ENCODE measurements at regions not wholly inside any gene's neighbourhood (a gene's known extent, or its start where the extent isn't known, plus 50 kb on each side); places are given as distances from the start of the nearest gene placed in this dataset.

DNA sequence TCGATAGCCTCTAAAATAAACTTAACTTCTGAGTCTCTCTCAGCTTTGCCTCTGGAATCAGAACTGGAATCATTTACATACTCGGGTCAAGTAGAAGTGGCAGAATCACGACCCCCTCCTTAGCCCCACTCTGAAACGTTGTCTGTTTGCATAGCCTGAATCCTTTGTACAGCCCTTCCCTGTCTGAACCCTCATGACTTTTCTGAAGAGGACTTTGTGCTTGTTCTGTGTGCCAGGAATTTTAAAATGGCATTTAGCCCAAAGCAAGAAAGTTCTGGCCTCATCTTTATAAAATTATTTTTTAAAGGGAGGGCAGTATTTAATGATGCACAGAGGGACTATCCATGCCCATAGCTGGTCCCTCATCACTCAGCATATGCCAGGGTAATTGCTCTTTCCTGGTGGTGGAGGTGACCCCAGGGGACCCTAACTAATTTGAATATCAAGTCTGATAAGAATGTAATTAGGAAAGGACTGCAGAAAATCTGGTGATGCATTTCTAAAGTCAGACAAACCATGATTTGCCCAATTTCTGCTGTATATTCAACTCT is 342.7 kb upstream of the TNRC6C start:
- no peak for DNase-seq
- Histone ChIP-seq H3K9me3 (no peaks in the 10 kb centered on the region), H3K27ac (no peak overlapping the region), H3K4me1 (ENCODE audit: insufficient read depth) (no peaks in the 10 kb centered on the region), H3K4me3 (no peak overlapping the region), H3K36me3 (no peaks in the 10 kb centered on the region), H3K27me3 (no peaks in the 10 kb centered on the region)
- no peak for TF ChIP-seq EP300 (IDR thresholded peaks at IDR 0.05)
- TF ChIP-seq CTCF (IDR thresholded peaks at IDR 0.05) = no peak
- TF ChIP-seq POLR2A (IDR thresholded peaks at IDR 0.05) = no peak
- 16 to 28% (median 24%) methylated on average over 4 of the region's 4 CpGs for WGBS, 3 donors
- intact Hi-C loops (cut with DNase I) = no loop called here

- Histone ChIP-seq H3K4me3 (no peak overlapping the region), H3K9me3 (no peaks in the 10 kb centered on the region), H3K36me3 (no peaks in the 10 kb centered on the region), H3K27ac (no peak overlapping the region), H3K4me1 (ENCODE audit: insufficient read depth) (no peaks in the 10 kb centered on the region), H3K27me3 (no peaks in the 10 kb centered on the region)
- no peak for DNase-seq
- no peak for TF ChIP-seq POLR2A (IDR thresholded peaks at IDR 0.05)
- no peak for TF ChIP-seq EP300 (IDR thresholded peaks at IDR 0.05)
- TF ChIP-seq CTCF (IDR thresholded peaks at IDR 0.05) = no peak
- WGBS, 3 donors = 20 to 27% (median 23%) methylated on average over 3 of the region's 3 CpGs
- intact Hi-C loops (cut with DNase I) = no loop called here
Observed at GRCh38 chr17:77616254-77616731, 342.2 kb upstream of the TNRC6C start.

GRCh38 chr17:77617516-77617915 is 341.0 kb upstream of the TNRC6C start:
- Histone ChIP-seq H3K9me3 (no peaks in the 10 kb centered on the region), H3K27me3 (no peaks in the 10 kb centered on the region), H3K36me3 (no peaks in the 10 kb centered on the region), H3K4me1 (ENCODE audit: insufficient read depth) (no peaks in the 10 kb centered on the region), H3K4me3 (no peak overlapping the region), H3K27ac (no peak overlapping the region)
- no peak for DNase-seq
- TF ChIP-seq EP300 (IDR thresholded peaks at IDR 0.05) = no peak
- TF ChIP-seq CTCF (IDR thresholded peaks at IDR 0.05) = no peak
- no peak for TF ChIP-seq POLR2A (IDR thresholded peaks at IDR 0.05)
- WGBS, 3 donors = 86 to 88% (median 86%) methylated on average over 8 of the region's 8 CpGs
- intact Hi-C loops (cut with DNase I) = no loop called here

DNA sequence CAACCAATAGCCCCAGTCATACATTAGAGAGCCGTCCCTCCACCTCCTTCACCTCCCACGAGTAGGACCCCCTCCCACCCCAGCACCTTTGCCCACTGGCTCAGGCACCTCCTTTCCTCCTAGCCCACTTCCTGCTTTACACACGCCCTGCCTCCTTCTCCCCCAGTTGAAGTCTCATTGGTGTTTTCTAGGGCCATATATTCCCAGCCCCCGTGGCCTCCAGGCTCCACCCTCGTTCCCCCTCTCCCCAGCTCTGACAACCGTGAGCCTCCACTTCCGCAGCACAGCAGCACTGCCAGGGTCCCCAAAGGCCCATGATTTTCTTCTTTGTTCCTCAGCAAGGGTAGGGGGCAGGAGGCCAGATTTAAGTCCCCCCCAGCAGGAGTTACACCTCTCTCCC is 340.3 kb upstream of the TNRC6C start:
- DNase-seq = no peak
- TF ChIP-seq EP300 (IDR thresholded peaks at IDR 0.05) (no peak), POLR2A (IDR thresholded peaks at IDR 0.05) (no peak), CTCF (IDR thresholded peaks at IDR 0.05) (no peak)
- no peaks in the 10 kb centered on the region for H3K9me3 ChIP-seq
- intact Hi-C loops (cut with DNase I) = no loop called here
- H3K27ac ChIP-seq = no peak overlapping the region
- no peak overlapping the region for H3K4me3 ChIP-seq
- WGBS, 3 donors = 51 to 69% (median 56%) methylated on average over 7 of the region's 7 CpGs
- no peaks in the 10 kb centered on the region for H3K36me3 ChIP-seq
- H3K4me1 ChIP-seq (ENCODE audit: insufficient read depth) = no peaks in the 10 kb centered on the region
- no peaks in the 10 kb centered on the region for H3K27me3 ChIP-seq
